ENCODE measurements at regions not wholly inside any gene's neighbourhood (a gene's known extent, or its start where the extent isn't known, plus 50 kb on each side); places are given as distances from the start of the nearest gene placed in this dataset.

DNA sequence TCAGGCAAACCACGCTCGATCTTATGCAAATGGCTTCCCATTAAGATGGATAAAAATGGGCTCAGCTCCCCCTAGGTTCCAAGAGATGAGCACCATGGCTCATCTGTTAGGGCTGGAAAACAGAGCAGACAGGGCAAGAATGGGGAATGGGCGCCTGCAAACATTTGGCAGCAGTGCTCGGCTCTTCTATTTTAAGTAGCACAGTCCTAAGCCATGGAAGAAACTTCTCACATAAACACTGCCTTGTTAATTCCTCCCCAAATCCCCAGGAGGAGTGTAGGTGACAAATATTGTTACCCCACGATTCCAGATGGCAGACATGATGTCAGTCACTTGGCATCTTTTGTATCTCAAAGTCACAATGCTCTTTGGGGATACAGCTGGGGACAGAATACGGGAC, 221.8 kb downstream of the ICE1 start:
- TF ChIP-seq, protein P1, sequence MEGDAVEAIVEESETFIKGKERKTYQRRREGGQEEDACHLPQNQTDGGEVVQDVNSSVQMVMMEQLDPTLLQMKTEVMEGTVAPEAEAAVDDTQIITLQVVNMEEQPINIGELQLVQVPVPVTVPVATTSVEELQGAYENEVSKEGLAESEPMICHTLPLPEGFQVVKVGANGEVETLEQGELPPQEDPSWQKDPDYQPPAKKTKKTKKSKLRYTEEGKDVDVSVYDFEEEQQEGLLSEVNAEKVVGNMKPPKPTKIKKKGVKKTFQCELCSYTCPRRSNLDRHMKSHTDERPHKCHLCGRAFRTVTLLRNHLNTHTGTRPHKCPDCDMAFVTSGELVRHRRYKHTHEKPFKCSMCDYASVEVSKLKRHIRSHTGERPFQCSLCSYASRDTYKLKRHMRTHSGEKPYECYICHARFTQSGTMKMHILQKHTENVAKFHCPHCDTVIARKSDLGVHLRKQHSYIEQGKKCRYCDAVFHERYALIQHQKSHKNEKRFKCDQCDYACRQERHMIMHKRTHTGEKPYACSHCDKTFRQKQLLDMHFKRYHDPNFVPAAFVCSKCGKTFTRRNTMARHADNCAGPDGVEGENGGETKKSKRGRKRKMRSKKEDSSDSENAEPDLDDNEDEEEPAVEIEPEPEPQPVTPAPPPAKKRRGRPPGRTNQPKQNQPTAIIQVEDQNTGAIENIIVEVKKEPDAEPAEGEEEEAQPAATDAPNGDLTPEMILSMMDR (IDR thresholded peaks at IDR 0.05) = no peak
- TF ChIP-seq POLR2A (IDR thresholded peaks at IDR 0.05) = no peak

All from adrenal gland (tissue), 5 donors.